ENCODE measurements at regions not wholly inside any gene's neighbourhood (a gene's known extent, or its start where the extent isn't known, plus 50 kb on each side); places are given as distances from the start of the nearest gene placed in this dataset.

DNA sequence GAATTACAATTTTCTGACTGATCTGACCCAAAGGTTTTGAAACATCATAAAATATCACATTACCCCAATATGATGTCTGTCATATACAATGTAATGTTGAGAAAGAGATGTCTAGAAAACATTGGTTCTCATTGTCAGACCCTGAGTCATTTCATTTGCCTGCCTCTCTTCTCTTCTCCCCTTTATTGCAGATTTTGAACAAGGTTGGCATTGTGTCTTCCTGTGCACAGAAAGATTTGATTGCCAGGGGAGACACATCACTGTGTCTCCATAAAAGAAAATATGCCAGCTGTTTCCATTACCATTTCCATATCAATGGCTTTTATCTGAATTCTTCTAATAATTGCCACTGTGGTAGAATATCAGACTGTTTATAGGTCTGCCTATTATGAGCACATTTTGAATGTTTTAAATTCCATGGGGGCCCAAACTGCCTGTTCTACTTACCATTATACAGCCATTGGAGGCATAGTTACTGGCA is 65.6 kb downstream of the IFI44 start:
- peak; percentile 19 for DNase-seq (ENCODE audit: low read depth)
- H3K4me3 ChIP-seq (ENCODE audit: low read length): no peak overlapping the region
- TF ChIP-seq, protein P1, sequence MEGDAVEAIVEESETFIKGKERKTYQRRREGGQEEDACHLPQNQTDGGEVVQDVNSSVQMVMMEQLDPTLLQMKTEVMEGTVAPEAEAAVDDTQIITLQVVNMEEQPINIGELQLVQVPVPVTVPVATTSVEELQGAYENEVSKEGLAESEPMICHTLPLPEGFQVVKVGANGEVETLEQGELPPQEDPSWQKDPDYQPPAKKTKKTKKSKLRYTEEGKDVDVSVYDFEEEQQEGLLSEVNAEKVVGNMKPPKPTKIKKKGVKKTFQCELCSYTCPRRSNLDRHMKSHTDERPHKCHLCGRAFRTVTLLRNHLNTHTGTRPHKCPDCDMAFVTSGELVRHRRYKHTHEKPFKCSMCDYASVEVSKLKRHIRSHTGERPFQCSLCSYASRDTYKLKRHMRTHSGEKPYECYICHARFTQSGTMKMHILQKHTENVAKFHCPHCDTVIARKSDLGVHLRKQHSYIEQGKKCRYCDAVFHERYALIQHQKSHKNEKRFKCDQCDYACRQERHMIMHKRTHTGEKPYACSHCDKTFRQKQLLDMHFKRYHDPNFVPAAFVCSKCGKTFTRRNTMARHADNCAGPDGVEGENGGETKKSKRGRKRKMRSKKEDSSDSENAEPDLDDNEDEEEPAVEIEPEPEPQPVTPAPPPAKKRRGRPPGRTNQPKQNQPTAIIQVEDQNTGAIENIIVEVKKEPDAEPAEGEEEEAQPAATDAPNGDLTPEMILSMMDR (IDR thresholded peaks at IDR 0.05; ENCODE audit: insufficient read depth, low read depth, low read length, missing control alignments): no peak

DNA sequence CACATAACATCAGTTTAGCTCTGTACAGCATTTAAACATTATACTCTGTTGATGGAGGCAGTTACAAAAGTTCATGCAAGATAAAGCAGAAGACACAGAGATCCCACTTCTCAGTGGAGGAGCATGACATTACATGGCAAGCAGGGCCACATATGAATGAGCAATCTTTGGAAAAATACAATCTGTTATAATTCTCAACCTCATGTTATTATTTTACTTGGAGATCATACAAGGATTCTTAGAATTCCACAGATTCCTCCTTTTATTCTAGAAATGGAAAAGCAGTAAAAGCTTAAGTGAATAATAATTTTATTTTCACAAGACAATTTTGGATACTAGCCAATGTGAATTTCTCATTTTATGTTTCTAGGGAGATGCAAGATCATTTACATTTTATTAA is 66.6 kb downstream of the IFI44 start:
- H3K4me3 ChIP-seq (ENCODE audit: low read length): no peak overlapping the region
- no peak for DNase-seq (ENCODE audit: low read depth)
- TF ChIP-seq, protein P1 (IDR thresholded peaks at IDR 0.05; ENCODE audit: insufficient read depth, low read depth, low read length, missing control alignments): no peak

GRCh38 chr1:78718566-78718965 is 68.9 kb downstream of the IFI44 start:
- H3K4me3 ChIP-seq (ENCODE audit: low read length): no peak overlapping the region
- DNase-seq (ENCODE audit: low read depth): no peak
- TF ChIP-seq, protein P1 (IDR thresholded peaks at IDR 0.05; ENCODE audit: insufficient read depth, low read depth, low read length, missing control alignments): no peak

GRCh38 chr1:78721136-78721535 is 71.5 kb downstream of the IFI44 start:
- TF ChIP-seq, protein P1 (IDR thresholded peaks at IDR 0.05; ENCODE audit: insufficient read depth, low read depth, low read length, missing control alignments): no peak
- H3K4me3 ChIP-seq (ENCODE audit: low read length): no peak overlapping the region
- no peak for DNase-seq (ENCODE audit: low read depth)

DNA sequence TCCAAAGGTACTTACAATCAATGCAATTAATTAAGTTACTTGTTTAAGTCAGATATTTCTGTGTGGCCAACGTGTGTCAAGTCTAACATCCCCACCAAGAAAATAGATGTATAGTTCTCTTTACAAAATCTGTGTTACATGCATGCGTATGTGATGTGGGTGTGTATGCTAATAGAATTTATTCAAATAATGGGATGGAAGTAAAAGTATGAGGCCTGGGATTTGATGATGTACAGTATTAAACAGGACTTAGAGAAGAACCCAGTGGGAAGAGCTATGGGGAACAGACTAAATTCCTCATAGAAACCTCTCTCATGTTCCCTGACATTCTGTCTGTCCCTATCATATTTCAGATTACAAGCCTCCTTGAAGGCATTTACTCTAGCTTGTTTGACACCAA is 72.5 kb downstream of the IFI44 start:
- no peak for DNase-seq (ENCODE audit: low read depth)
- no peak overlapping the region for H3K4me3 ChIP-seq (ENCODE audit: low read length)
- TF ChIP-seq, protein P1 (IDR thresholded peaks at IDR 0.05; ENCODE audit: insufficient read depth, low read depth, low read length, missing control alignments): no peak

DNA sequence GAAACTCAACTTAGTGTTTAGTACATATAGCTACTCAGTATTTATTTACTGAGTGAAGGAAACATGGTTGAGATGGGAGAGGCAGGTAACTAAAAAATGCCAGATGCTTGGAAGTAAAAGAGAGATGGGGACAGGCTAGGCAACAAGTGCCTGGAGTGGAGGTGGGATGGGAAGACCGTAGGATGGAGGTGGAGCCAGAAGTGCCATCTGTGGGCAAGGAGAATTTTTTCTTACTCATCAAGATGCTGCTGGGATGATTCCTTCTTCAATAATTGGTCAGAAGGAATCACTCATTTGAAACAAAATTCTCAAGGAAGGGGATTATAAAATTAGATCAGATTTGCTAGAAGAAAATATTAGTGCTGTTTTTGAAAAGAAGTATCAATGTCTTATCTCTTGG is 72.9 kb downstream of the IFI44 start:
- TF ChIP-seq, protein P1 (IDR thresholded peaks at IDR 0.05; ENCODE audit: insufficient read depth, low read depth, low read length, missing control alignments): no peak
- H3K4me3 ChIP-seq (ENCODE audit: low read length): no peak overlapping the region
- DNase-seq (ENCODE audit: low read depth): no peak

DNA sequence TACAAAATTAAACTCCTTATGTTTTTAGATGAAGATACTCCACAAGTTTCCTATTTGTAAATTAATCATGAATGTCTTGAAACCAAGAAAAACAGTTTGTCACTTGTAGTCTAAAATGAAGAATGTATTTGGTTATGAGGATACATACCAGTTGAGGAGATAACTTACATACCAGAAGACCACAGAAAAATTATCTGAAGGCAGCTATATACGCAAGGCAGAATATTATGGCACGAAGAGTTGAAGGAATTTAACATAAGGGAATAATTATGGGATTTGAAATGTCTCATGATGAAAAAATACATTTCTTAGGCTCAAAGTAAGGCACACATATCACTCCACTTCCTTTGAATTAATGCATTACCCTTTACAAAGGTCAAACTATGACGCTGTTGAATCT is 73.3 kb downstream of the IFI44 start:
- H3K4me3 ChIP-seq (ENCODE audit: low read length): no peak overlapping the region
- TF ChIP-seq, protein P1 (IDR thresholded peaks at IDR 0.05; ENCODE audit: insufficient read depth, low read depth, low read length, missing control alignments): no peak
- no peak for DNase-seq (ENCODE audit: low read depth)

Measured in epithelial cell of esophagus (primary cell).